Testis (tissue), 2 donors: ENCODE measurements at regions not wholly inside any gene's neighbourhood (a gene's known extent, or its start where the extent isn't known, plus 50 kb on each side); places are given as distances from the start of the nearest gene placed in this dataset.

Experiments used
- DNase-seq: peaks from one replicate; pipeline ENCODE4 v3.0.0-alpha.2; 2019
- H3K27ac ChIP-seq, 2 donors: fragments of 200-600 bp; sonication (generic); one replicate each; pipeline ENCODE4 v1.5.1; 2019
- H3K27me3 ChIP-seq: fragments of 200-600 bp; sonication (generic); one replicate; pipeline ENCODE4 v1.5.1; 2019
- H3K36me3 ChIP-seq: fragments of 200-600 bp; sonication (generic); one replicate; pipeline ENCODE4 v1.5.1; 2017; ENCODE audit warnings: low read depth; ENCODE audit errors: missing control alignments
- H3K4me1 ChIP-seq: fragments of 200-600 bp; sonication (generic); one replicate; pipeline ENCODE4 v1.5.1; 2019
- H3K4me3 ChIP-seq, 2 donors: fragments of 200-600 bp; sonication (generic); one replicate each; pipeline ENCODE4 v1.5.1; 2017 to 2019
- H3K9me3 ChIP-seq: fragments of 200-600 bp; sonication (generic); one replicate; pipeline ENCODE4 v1.5.1; 2017
- POLR2A ChIP-seq: fragments of 450-650 bp; IDR thresholded peaks from one replicate; pipeline ENCODE4 v1.6.1; 2017; ENCODE audit warnings: antibody characterized with exemption, mild to moderate bottlenecking, moderate library complexity
- WGBS, 2 donors: methylation state at CpG; one replicate each; pipeline ENCODE4 v1.1.5; 2018; 5-methylcytosine and 5-hydroxymethylcytosine counted together
- intact Hi-C: fragments of 100-400 bp; cut with DNase I; formaldehyde crosslinking; loops from one replicate; pipeline ENCODE4 v1.15.1; 2023; ENCODE audit warnings: low total_unique reads
- TF ChIP-seq, protein P1 (sequence below), 3 experiments: fragments of 450-650 bp in 2 of 3; fragments of 200-600 bp in 1 of 3; sonication (generic) in 1 of 3; IDR thresholded peaks; one replicate each; pipeline ENCODE4 v1.5.1; 2016 to 2019; ENCODE audit warnings: antibody characterized with exemption in 3 of 3, mild to moderate bottlenecking in 2 of 3, moderate library complexity in 1 of 3

DNA sequence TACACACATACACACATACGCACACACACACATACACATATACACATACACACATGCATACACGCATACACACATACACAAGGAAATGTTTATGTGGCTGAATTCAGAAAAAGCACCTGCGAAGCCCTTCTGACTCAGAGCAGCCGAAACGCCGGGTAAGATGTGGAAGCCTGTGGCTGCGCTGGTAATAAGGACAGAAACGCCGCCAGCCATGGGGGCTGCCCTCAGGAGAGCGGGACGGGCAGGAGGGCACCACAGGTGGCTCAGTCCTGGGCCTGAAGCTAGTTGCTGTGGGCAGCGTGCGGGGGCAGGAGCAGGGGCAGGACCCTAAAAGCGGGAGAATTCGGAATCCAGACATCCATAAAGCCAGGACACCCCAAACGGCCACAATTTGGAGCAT lies 378.3 kb downstream of the BRD1 start:
- H3K27ac ChIP-seq = no peak overlapping the region
- no peaks in the 10 kb centered on the region for H3K36me3 ChIP-seq
- no peak overlapping the region for H3K4me3 ChIP-seq
- DNase-seq = no peak
- TF ChIP-seq, protein P1, sequence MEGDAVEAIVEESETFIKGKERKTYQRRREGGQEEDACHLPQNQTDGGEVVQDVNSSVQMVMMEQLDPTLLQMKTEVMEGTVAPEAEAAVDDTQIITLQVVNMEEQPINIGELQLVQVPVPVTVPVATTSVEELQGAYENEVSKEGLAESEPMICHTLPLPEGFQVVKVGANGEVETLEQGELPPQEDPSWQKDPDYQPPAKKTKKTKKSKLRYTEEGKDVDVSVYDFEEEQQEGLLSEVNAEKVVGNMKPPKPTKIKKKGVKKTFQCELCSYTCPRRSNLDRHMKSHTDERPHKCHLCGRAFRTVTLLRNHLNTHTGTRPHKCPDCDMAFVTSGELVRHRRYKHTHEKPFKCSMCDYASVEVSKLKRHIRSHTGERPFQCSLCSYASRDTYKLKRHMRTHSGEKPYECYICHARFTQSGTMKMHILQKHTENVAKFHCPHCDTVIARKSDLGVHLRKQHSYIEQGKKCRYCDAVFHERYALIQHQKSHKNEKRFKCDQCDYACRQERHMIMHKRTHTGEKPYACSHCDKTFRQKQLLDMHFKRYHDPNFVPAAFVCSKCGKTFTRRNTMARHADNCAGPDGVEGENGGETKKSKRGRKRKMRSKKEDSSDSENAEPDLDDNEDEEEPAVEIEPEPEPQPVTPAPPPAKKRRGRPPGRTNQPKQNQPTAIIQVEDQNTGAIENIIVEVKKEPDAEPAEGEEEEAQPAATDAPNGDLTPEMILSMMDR (IDR thresholded peaks at IDR 0.05) = no peak
- TF ChIP-seq POLR2A = no peak
- H3K4me1 ChIP-seq = no peaks in the 10 kb centered on the region
- 77 to 78% methylated on average over 16 of the region's 16 CpGs for WGBS, 2 donors
- no peaks in the 10 kb centered on the region for H3K27me3 ChIP-seq
- no peaks in the 10 kb centered on the region for H3K9me3 ChIP-seq
- intact Hi-C loops = no loop called here

DNA sequence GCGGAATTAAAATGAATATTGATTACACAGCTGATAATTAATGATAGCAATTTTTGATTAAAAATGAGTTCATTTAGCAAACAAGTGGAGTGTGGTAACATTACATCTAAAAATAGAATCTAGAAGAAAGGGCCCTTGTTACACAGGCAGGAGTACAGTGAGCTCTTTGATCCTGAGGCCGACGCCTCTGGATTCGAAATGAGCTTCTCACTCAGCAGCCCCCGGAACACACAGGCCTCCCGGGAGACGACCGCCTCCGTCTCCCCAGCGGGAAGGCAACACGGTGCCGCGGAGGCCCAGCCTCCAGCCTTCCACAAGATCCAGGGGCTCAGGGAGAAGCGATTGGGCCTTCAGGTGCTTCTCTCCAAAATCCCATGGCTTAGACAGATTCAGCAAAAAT lies 379.1 kb downstream of the BRD1 start:
- TF ChIP-seq, protein P1 (IDR thresholded peaks at IDR 0.05) = no peak
- TF ChIP-seq POLR2A = no peak
- no peak overlapping the region for H3K4me3 ChIP-seq
- no peaks in the 10 kb centered on the region for H3K36me3 ChIP-seq
- peak; percentile 44 for DNase-seq
- WGBS, 2 donors = 51 to 69% methylated on average over 13 to 14 of the region's 14 CpGs
- H3K27me3 ChIP-seq = no peaks in the 10 kb centered on the region
- no peaks in the 10 kb centered on the region for H3K4me1 ChIP-seq
- intact Hi-C loops = no loop called here
- no peaks in the 10 kb centered on the region for H3K9me3 ChIP-seq
- peak overlapping the region in 1 of 2 donors; percentile 36 for H3K27ac ChIP-seq

DNA sequence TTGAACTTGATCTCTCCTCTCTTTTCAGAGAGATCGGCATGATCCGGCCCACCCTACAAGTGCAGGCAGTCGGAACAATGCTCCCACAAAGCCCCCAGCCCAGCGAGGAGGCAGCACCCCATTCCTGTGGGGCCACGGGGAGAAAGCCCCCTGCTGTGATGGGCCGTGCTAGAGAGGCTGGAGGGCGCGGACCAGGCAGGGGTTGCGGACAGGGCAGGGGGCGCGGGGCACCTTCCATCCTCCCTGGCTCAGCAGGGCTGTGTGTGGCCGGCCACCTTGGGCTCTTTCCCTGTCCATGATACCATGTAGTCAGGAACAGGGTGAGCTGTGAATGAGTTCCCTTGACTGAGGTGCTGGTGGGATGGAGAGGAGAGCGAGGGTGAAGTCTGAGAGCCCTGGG lies 379.8 kb downstream of the BRD1 start:
- H3K36me3 ChIP-seq = no peaks in the 10 kb centered on the region
- H3K27me3 ChIP-seq = no peaks in the 10 kb centered on the region
- TF ChIP-seq, protein P1 (IDR thresholded peaks at IDR 0.05) = no peak
- no peak for TF ChIP-seq POLR2A
- no peaks in the 10 kb centered on the region for H3K4me1 ChIP-seq
- H3K9me3 ChIP-seq = no peaks in the 10 kb centered on the region
- no peak for DNase-seq
- WGBS, 2 donors = 81 to 84% methylated on average over 4 to 13 of the region's 13 CpGs
- no peak overlapping the region for H3K4me3 ChIP-seq
- intact Hi-C loops = no loop called here
- H3K27ac ChIP-seq = no peak overlapping the region

DNA sequence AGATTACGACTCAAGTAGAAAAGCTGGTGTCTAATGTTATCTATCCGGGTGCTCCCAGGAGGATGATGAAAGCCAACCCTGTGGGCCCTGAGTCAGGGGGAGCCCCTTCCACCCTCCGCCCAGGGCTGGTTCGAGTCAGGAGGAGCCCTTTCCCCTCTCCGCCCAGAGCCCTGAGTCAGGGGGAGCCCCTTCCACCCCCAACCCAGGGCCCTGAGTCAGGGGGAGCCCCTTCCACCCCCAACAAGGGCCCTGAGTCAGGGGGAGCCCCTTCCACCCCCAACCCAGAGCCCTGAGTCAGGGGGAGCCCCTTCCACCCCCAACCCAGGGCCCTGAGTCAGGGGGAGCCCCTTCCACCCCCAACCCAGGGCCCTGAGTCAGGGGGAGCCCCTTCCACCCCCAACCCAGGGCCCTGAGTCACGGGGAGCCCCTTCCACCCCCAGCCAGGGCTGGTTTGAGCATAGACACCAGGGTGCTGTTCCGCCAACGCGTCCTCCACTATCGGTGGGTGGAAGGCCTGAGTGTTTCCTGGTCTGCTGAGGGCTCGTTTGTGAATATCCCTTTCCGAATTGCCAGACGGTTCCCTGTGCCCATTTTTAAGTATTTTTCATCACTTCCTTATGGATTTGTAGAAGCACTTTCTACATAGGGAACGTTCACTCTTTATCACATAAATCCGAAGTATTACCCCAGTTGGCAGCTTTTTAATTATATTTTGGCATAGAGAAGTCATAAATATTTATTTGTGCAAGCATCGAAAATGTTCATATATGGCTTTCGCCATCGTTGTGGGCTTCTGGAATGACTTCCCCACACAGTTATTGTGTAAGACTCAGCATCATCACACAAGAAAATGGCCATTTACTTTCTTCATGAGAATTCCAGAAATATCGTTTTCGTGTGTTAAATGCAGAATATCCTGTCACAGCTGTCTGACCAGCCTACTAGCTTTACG lies 380.6 kb downstream of the BRD1 start:
- no peak for DNase-seq
- no peak overlapping the region for H3K27ac ChIP-seq
- no peaks in the 10 kb centered on the region for H3K36me3 ChIP-seq
- 75 to 77% methylated on average over 17 to 21 of the region's 21 CpGs for whole genome bisulfite sequencing, 2 donors
- no peaks in the 10 kb centered on the region for H3K4me1 ChIP-seq
- no peaks in the 10 kb centered on the region for H3K9me3 ChIP-seq
- intact Hi-C loops = no loop called here
- TF ChIP-seq POLR2A = no peak
- TF ChIP-seq, protein P1 (IDR thresholded peaks at IDR 0.05) = no peak
- no peaks in the 10 kb centered on the region for H3K27me3 ChIP-seq
- H3K4me3 ChIP-seq = no peak overlapping the region
